H1 (cell line): ENCODE measurements at regions not wholly inside any gene's neighbourhood (a gene's known extent, or its start where the extent isn't known, plus 50 kb on each side); places are given as distances from the start of the nearest gene placed in this dataset.

ENCODE experiments used
- CTCF ChIA-PET: fragments of 300-600 bp; sonication (Branson Sonifier 250); formaldehyde crosslinking; loops from one replicate; lab custom pipeline; 2021; ENCODE audit not compliant: partially characterized antibody; lab: Charles Lee
- POLR2A ChIA-PET: fragments of 300-600 bp; sonication (Branson Sonifier 250); formaldehyde crosslinking; loops from one replicate; lab custom pipeline; 2021; ENCODE audit warnings: inconsistent platforms; ENCODE audit not compliant: partially characterized antibody; lab: Charles Lee
- DNase-seq, 2 experiments: peaks; one replicate each; pipeline versions ENCODE4 v3.0.0 to v3.0.0-alpha.2; 2010 to 2022; ENCODE audit warnings: low spot score in 2 of 2, low read depth in 1 of 2, mixed read lengths in 1 of 2
- FAIRE-seq: peaks from 2 replicates; lab custom pipeline; 2011; peaks lifted over from hg19 to GRCh38; lab: Jason Lieb, UNC
- H2AFZ ChIP-seq: 2 replicates; pipeline ENCODE4 v1.8.1; 2012; ENCODE audit warnings: low read length, inconsistent platforms
- H2AK5ac ChIP-seq: 2 replicates; pipeline ENCODE4 v1.6.1; 2013; ENCODE audit warnings: low read depth, low read length
- H2BK120ac ChIP-seq: replicated peaks from 2 replicates; pipeline ENCODE3; 2013; ENCODE audit warnings: low read depth, low read length, inconsistent platforms
- H2BK12ac ChIP-seq: 2 replicates; pipeline ENCODE4 v1.6.1; 2013; ENCODE audit warnings: low read depth, low read length
- H2BK15ac ChIP-seq: 2 replicates; pipeline ENCODE4 v1.6.1; 2013; ENCODE audit warnings: low read length
- H2BK20ac ChIP-seq: 2 replicates; pipeline ENCODE4 v1.6.1; 2013; ENCODE audit warnings: low read length
- H2BK5ac ChIP-seq: 2 replicates; pipeline ENCODE4 v1.6.1; 2013; ENCODE audit warnings: low read depth, low read length
- H3K14ac ChIP-seq: 2 replicates; pipeline ENCODE4 v1.6.1; 2013; ENCODE audit warnings: inconsistent platforms; ENCODE audit not compliant: insufficient read length
- H3K18ac ChIP-seq: 2 replicates; pipeline ENCODE4 v1.6.1; 2013; ENCODE audit warnings: low read length; ENCODE audit errors: extremely low read depth
- H3K23ac ChIP-seq: 2 replicates; pipeline ENCODE4 v1.6.1; 2013; ENCODE audit warnings: inconsistent platforms; ENCODE audit not compliant: insufficient read length
- H3K23me2 ChIP-seq: 2 replicates; pipeline ENCODE4 v1.6.1; 2013; ENCODE audit warnings: low read depth, low read length
- H3K27ac ChIP-seq: 2 replicates; pipeline ENCODE4 v1.6.1; 2011; ENCODE audit warnings: low read depth, low read length, inconsistent platforms
- H3K27me3 ChIP-seq, 4 experiments: replicated peaks in 1 of 4; 1 replicate in 1 of 4; 2 replicates in 3 of 4; pipeline versions ENCODE4 v1.6.1 to v1.8.1; 2011 to 2013; ENCODE audit warnings: low read length in 3 of 4, mild to moderate bottlenecking in 3 of 4, inconsistent platforms in 2 of 4, mixed read lengths in 2 of 4, moderate library complexity in 1 of 4; ENCODE audit not compliant: control insufficient read depth in 3 of 4, insufficient read depth in 3 of 4; ENCODE audit errors: extremely low read depth in 1 of 4
- H3K36me3 ChIP-seq, 4 experiments: 2 replicates each; pipeline versions ENCODE4 v1.6.1 to v1.8.1; 2011 to 2013; ENCODE audit warnings: mild to moderate bottlenecking in 4 of 4, low read length in 3 of 4, moderate library complexity in 2 of 4, control low read depth in 1 of 4, inconsistent platforms in 1 of 4; ENCODE audit not compliant: insufficient read depth in 4 of 4, control insufficient read depth in 2 of 4
- H3K4ac ChIP-seq: replicated peaks from 2 replicates; pipeline ENCODE3; 2013; ENCODE audit warnings: low read length, low read depth, mixed read lengths, inconsistent platforms; ENCODE audit not compliant: insufficient read length
- H3K4me1 ChIP-seq, 4 experiments: replicated peaks in 1 of 4; 1 replicate in 1 of 4; 2 replicates in 3 of 4; pipeline versions ENCODE4 v1.6.1 to v1.8.1; 2011 to 2013; ENCODE audit warnings: low read length in 3 of 4, inconsistent platforms in 2 of 4, mixed read lengths in 1 of 4; ENCODE audit not compliant: insufficient read depth in 4 of 4, control insufficient read depth in 3 of 4
- H3K4me2 ChIP-seq, 2 experiments: 2 replicates each; pipeline versions ENCODE4 v1.6.1 to v1.8.1; 2011 to 2013; ENCODE audit warnings: low read depth in 2 of 2, low read length in 2 of 2, control low read depth in 1 of 2, inconsistent platforms in 1 of 2, mild to moderate bottlenecking in 1 of 2; ENCODE audit not compliant: insufficient read depth in 1 of 2
- H3K4me3 ChIP-seq, 4 experiments: fragments of 200-600, 300-600 bp in 1 of 4; sonication (generic), shearing (Covaris generic), sonication (Bioruptor Twin) in 1 of 4; 2 replicates each; pipeline versions ENCODE4 v1.5.1 to v1.8.1; 2011 to 2016; ENCODE audit warnings: low read length in 4 of 4, low read depth in 3 of 4, control low read depth in 2 of 4, inconsistent platforms in 2 of 4, mild to moderate bottlenecking in 2 of 4, mixed read lengths in 1 of 4, moderate library complexity in 1 of 4; ENCODE audit not compliant: insufficient read depth in 2 of 4; ENCODE audit errors: extremely low read depth in 1 of 4
- H3K56ac ChIP-seq: replicated peaks from 2 replicates; pipeline ENCODE3; 2013; ENCODE audit warnings: low read depth, mild to moderate bottlenecking, mixed read lengths, low read length, inconsistent platforms; ENCODE audit not compliant: insufficient read length
- H3K79me1 ChIP-seq: 2 replicates; pipeline ENCODE4 v1.6.1; 2013; ENCODE audit warnings: low read depth, low read length, control low read depth
- H3K79me2 ChIP-seq, 2 experiments: 2 replicates each; pipeline versions ENCODE4 v1.6.1 to v1.8.1; 2012 to 2013; ENCODE audit warnings: low read length in 2 of 2, mild to moderate bottlenecking in 2 of 2, inconsistent platforms in 1 of 2; ENCODE audit not compliant: insufficient read depth in 2 of 2, control insufficient read depth in 1 of 2
- H3K9ac ChIP-seq, 4 experiments: replicated peaks in 1 of 4; 1 replicate in 1 of 4; 2 replicates in 3 of 4; pipeline versions ENCODE4 v1.6.1 to v1.8.1; 2011 to 2013; ENCODE audit warnings: low read depth in 3 of 4, low read length in 3 of 4, control low read depth in 2 of 4, mild to moderate bottlenecking in 2 of 4, moderate library complexity in 2 of 4, inconsistent platforms in 1 of 4; ENCODE audit errors: extremely low read depth in 1 of 4
- H3K9me3 ChIP-seq, 2 experiments: 2 replicates each; pipeline versions ENCODE4 v1.6.1 to v1.8.1; 2012 to 2013; ENCODE audit warnings: mild to moderate bottlenecking in 2 of 2, moderate library complexity in 2 of 2, control low read depth in 1 of 2, inconsistent platforms in 1 of 2, low read depth in 1 of 2, low read length in 1 of 2, mixed read lengths in 1 of 2; ENCODE audit not compliant: insufficient read depth in 2 of 2
- H4K20me1 ChIP-seq, 2 experiments: replicated peaks in 1 of 2; 2 replicates each; pipeline versions ENCODE3 to v1.8.1; 2011 to 2013; ENCODE audit warnings: inconsistent platforms in 2 of 2, low read length in 2 of 2, mild to moderate bottlenecking in 1 of 2; ENCODE audit not compliant: insufficient read depth in 2 of 2, control insufficient read depth in 1 of 2
- H4K5ac ChIP-seq: 2 replicates; pipeline ENCODE4 v1.6.1; 2013; ENCODE audit warnings: low read length, low read depth, mixed read lengths, inconsistent platforms; ENCODE audit not compliant: insufficient read length
- H4K8ac ChIP-seq: 2 replicates; pipeline ENCODE4 v1.8.0; 2013; ENCODE audit warnings: mild to moderate bottlenecking, moderate library complexity, low read length, inconsistent platforms; ENCODE audit not compliant: insufficient read depth; ENCODE audit errors: extremely low read depth
- H4K91ac ChIP-seq: replicated peaks from 2 replicates; pipeline ENCODE3; 2013; ENCODE audit warnings: low read length, mixed read lengths, inconsistent platforms; ENCODE audit not compliant: insufficient read length
- CEBPB ChIP-seq: IDR thresholded peaks from 2 replicates; pipeline ENCODE4 v1.6.1; 2012; ENCODE audit warnings: low read depth, low read length
- CHD1 ChIP-seq: IDR thresholded peaks from 2 replicates; pipeline ENCODE4 v1.6.1; 2012; ENCODE audit warnings: low read depth, low read length, improper control_type of control experiment
- CHD2 ChIP-seq: IDR thresholded peaks from 2 replicates; pipeline ENCODE4 v1.6.1; 2012; ENCODE audit warnings: low read length, improper control_type of control experiment
- FOSL1 ChIP-seq: IDR thresholded peaks from 2 replicates; pipeline ENCODE4 v1.6.1; 2011; ENCODE audit warnings: mild to moderate bottlenecking, low read depth, low read length, moderate library complexity; ENCODE audit not compliant: insufficient read depth
- GTF2F1 ChIP-seq: IDR thresholded peaks from 2 replicates; pipeline ENCODE4 v1.6.1; 2012; ENCODE audit warnings: low read depth, low read length, improper control_type of control experiment, borderline replicate concordance
- JUND ChIP-seq: IDR thresholded peaks from 2 replicates; pipeline ENCODE4 v1.6.1; 2011; ENCODE audit warnings: mild to moderate bottlenecking, improper control_type of control experiment, low read length
- NANOG ChIP-seq: IDR thresholded peaks from 2 replicates; pipeline ENCODE4 v1.6.1; 2011; ENCODE audit warnings: low read length, low read depth, mild to moderate bottlenecking, inconsistent platforms; ENCODE audit not compliant: insufficient read depth, poor library complexity, severe bottlenecking
- RBBP5 ChIP-seq: IDR thresholded peaks from 2 replicates; pipeline ENCODE4 v1.7.1; 2012; ENCODE audit warnings: low read depth, mild to moderate bottlenecking, inconsistent platforms, low read length, moderate library complexity, borderline replicate concordance
- RFX5 ChIP-seq: IDR thresholded peaks from 2 replicates; pipeline ENCODE4 v1.6.1; 2011; ENCODE audit warnings: low read depth, low read length, improper control_type of control experiment, borderline replicate concordance
- RNF2 ChIP-seq: fragments of 200-900, 300-1000 bp; sonication (generic); IDR thresholded peaks from 2 replicates; pipeline ENCODE4 v1.7.1; 2016; ENCODE audit warnings: borderline replicate concordance, low read depth, mild to moderate bottlenecking, antibody characterized with exemption, low read length; ENCODE audit not compliant: poor library complexity, severe bottlenecking; ENCODE audit errors: missing control alignments
- SP1 ChIP-seq: IDR thresholded peaks from 2 replicates; pipeline ENCODE4 v1.6.1; 2011; ENCODE audit warnings: low read depth, low read length
- SP2 ChIP-seq: IDR thresholded peaks from 2 replicates; pipeline ENCODE4 v1.6.1; 2012; ENCODE audit warnings: mild to moderate bottlenecking, low read length, inconsistent platforms
- SP4 ChIP-seq: IDR thresholded peaks from 2 replicates; pipeline ENCODE4 v1.6.1; 2012; ENCODE audit warnings: low read length, inconsistent platforms
- ZNF274 ChIP-seq: IDR thresholded peaks from 2 replicates; pipeline ENCODE4 v1.7.0; 2012; ENCODE audit warnings: low read length, borderline replicate concordance; ENCODE audit errors: extremely low read depth
- WGBS, 2 experiments: shearing (Covaris generic) in 1 of 2; methylation state at CpG; one replicate each; pipeline versions ENCODE4 v1.1.6 to v1.1.7; 2013 to 2015; ENCODE audit warnings: low lambda C conversion rate in 2 of 2, mixed read lengths in 2 of 2, inconsistent platforms in 1 of 2, low coverage in 1 of 2, missing lambda C conversion rate in 1 of 2; ENCODE audit not compliant: insufficient replicate concordance in 2 of 2, insufficient coverage in 1 of 2, insufficient read length in 1 of 2; ENCODE audit errors: extremely low coverage in 1 of 2, missing lambda C conversion rate in 1 of 2; 5-methylcytosine and 5-hydroxymethylcytosine counted together

GRCh38 chr4:15145709-15146108, 143.4 kb downstream of the CPEB2 start:
- WGBS, 2 experiments = 95% methylated on average over 7 of the region's 7 CpGs; no CpG with 5 or more reads in 1 of the 2 experiments
- Histone ChIP-seq H4K8ac (no peak overlapping the region), H2BK20ac (no peak overlapping the region), H3K4me2 (no peak overlapping the region), H3K23ac (no peak overlapping the region), H4K5ac (no peak overlapping the region), H2BK15ac (no peak overlapping the region), H3K9me3 (no peaks in the 10 kb centered on the region), H3K27ac (no peak overlapping the region), H3K14ac (no peak overlapping the region), H3K36me3 (no peaks in the 10 kb centered on the region), H2BK5ac (no peak overlapping the region), H4K91ac (no peak overlapping the region), H3K56ac (no peak overlapping the region), H3K4me3 (no peak overlapping the region), H3K4me1 (peaks cover 6 to 11% (median 9%) of the 10 kb centered on the region in 4 experiments), H3K18ac (no peak overlapping the region), H2BK120ac (no peak overlapping the region), H4K20me1 (no peaks in the 10 kb centered on the region), H3K23me2 (no peaks in the 10 kb centered on the region), H2AFZ (no peak overlapping the region), H3K27me3 (no peaks in the 10 kb centered on the region), H2BK12ac (no peak overlapping the region), H3K79me1 (no peaks in the 10 kb centered on the region), H3K9ac (no peak overlapping the region), H3K79me2 (no peaks in the 10 kb centered on the region), H3K4ac (no peak overlapping the region), H2AK5ac (no peak overlapping the region)
- POLR2A ChIA-PET = no interaction called here
- no peak for DNase-seq
- no peak for FAIRE-seq
- CTCF ChIA-PET = no interaction called here
- TF ChIP-seq SP2 = no peak
- no peak for TF ChIP-seq CHD2
- no peak for TF ChIP-seq SP4
- TF ChIP-seq ZNF274 = no peak
- TF ChIP-seq NANOG = no peak
- TF ChIP-seq FOSL1 = no peak
- TF ChIP-seq RFX5 = no peak
- TF ChIP-seq SP1 = no peak
- TF ChIP-seq GTF2F1 = no peak
- no peak for TF ChIP-seq RNF2
- no peak for TF ChIP-seq JUND
- no peak for TF ChIP-seq CHD1
- TF ChIP-seq RBBP5 = no peak
- no peak for TF ChIP-seq CEBPB
